ENCODE measurements at regions not wholly inside any gene's neighbourhood (a gene's known extent, or its start where the extent isn't known, plus 50 kb on each side); places are given as distances from the start of the nearest gene placed in this dataset.
"Not testable (repeated sequence)": the region's sequence is repeated elsewhere in the genome, so short reads cannot be mapped to it uniquely, and the experiment has no call there.

DNA sequence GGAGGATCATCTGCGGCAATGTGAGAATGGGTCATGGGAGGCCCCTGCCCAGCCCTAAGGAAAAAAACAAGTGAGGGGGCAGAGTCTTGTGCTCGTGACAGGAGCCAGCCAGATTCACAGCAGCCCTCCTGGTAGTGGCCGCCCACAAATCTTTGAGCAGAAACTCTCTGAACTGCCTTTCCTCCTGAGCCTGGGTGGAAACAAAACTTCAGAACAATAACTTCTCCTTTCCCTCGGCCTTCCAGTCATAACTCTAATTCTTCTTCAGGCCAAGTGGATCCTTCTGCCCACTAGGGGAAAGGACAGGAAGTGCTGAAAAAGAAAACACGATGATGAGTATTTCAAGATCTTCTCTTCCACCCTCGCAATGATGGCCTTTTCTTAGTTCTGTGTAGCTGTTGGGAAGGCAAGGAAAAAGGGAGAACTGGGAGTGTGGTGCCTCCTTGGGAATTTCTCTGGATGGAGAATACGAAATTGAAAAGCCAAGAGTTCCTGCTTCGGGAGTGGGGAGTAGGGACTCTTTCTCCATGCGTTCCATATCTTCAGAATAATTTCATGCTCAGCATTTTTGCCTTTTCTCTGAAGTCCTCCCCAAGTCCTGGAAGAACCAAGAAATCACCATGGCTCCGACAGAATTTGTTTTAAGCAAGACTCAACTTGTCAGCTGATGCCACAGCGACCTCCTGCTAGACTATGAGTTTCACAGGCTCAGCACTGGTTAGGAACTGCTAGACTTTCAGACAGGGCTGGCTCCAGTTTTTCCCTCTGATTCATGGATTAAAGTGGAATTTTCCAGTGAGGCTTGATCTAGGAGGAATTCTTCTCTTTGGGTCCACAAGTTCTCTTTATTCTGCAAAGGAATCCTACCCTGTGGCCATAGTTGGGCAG, 188.9 kb downstream of the CAND1 start:
- DNase-seq: no peak

GRCh38 chr12:67459173-67459572, 189.4 kb upstream of the DYRK2 start:
- no peak for DNase-seq

- DNase-seq: no peak
These were observed 189.0 kb upstream of the DYRK2 start for GRCh38 chr12:67459578-67459977.

- no peak for DNase-seq
These were observed 188.2 kb upstream of the DYRK2 start for GRCh38 chr12:67460388-67460787.

- no peak for DNase-seq
These were observed 179.8 kb upstream of the DYRK2 start for GRCh38 chr12:67468549-67469245.

- no peak for DNase-seq
These were observed 178.9 kb upstream of the DYRK2 start for GRCh38 chr12:67469666-67470065.

GRCh38 chr12:67471810-67472209, 176.7 kb upstream of the DYRK2 start:
- DNase-seq: no peak

DNA sequence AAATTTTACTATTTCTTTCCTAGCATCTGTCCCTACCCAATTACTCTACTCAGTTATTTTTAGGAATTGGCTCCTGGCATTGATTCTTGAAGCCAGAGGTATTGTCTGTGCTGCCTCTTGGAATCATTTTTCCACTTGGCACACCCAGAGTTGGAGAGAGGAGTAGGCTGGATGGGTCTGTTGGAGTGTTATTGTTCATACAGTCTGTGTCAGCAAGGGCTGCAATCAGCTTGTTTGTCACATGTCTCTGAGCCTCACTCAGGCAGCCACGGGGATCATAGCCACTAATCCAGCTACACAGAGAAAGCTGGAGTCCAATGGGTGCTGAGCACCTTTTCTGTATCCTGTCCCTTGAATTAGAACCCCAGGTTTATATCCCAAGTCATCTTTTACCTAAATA, 176.0 kb upstream of the DYRK2 start:
- no peak for DNase-seq

DNA sequence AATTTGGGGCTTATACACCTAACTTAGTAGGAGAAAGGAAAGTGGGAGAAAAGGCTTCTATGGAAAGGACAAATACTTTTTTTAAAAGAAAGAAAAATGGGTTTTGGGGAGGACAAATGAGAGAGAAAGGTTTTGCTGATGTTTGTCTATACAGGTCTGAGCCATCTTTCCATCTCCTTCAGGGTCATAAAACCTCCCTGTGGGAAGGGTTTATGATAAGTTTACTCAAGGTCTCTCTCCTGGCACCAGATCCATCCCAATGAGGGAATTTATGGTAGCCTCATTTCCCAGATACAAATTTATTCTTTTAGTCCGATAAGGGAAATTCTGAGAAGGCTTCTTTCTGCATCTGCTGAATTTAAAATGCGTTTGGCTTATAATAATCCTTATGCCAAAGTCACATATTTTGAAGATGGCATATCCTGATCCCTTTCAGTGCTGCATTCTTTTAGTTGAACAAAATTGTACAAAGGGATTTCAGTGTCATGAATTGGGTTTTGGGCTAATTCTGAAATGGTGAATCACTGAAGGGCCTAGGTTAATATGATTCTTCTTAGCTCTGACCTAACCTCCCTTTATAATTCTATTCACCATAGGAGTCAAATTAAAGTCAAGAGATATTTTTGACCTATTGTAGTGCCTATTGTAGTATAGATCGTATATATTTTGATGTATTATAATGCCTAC, 173.5 kb upstream of the DYRK2 start:
- DNase-seq: no peak

DNA sequence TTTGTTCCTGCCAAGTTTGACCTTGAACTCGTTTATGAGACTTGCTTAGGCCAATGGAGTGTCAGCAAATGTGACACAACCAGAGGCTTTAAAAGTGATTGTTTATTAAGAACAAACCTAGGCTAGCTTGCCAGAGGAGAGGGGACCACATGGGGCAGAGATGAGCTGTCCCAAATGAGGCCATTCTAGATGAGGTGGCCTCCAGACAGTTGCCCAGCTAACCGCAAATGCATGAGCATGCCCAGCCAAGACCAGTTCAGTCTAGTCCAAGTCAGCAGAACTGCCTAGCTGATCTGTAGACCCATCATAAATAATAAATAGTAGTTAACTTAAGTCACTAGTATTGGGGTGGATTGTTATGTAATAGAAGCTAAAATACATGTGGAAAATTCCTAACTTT, 172.8 kb upstream of the DYRK2 start:
- DNase-seq: no peak

DNA sequence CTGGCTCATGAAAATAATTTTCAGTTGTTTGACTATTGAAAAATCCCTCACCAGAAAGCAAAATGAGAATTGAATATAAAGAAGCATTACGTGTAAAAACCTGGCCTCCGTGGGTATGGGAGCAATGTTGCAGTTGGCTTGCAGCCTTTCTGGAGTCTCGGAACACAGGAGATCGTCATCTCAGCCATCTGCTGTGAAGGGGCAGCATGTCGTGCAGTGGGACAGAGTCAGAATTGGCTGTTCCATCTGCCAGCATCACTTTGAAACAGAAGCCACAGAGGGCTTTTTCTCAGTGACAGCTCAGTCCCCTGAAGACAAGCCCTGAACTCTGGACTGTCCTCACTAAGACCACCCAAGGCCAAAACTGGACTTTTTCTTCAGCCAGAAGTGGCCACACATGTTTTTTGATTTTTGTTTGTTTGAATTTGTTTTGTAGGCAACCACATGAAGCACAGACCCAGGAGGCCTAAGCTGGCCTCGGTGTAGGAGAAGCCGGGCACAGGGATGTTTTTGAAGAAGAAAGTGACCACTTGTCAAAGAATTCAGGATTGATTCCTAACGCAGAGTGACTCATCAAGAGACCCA, 170.8 kb upstream of the DYRK2 start:
- DNase-seq: no peak

DNA sequence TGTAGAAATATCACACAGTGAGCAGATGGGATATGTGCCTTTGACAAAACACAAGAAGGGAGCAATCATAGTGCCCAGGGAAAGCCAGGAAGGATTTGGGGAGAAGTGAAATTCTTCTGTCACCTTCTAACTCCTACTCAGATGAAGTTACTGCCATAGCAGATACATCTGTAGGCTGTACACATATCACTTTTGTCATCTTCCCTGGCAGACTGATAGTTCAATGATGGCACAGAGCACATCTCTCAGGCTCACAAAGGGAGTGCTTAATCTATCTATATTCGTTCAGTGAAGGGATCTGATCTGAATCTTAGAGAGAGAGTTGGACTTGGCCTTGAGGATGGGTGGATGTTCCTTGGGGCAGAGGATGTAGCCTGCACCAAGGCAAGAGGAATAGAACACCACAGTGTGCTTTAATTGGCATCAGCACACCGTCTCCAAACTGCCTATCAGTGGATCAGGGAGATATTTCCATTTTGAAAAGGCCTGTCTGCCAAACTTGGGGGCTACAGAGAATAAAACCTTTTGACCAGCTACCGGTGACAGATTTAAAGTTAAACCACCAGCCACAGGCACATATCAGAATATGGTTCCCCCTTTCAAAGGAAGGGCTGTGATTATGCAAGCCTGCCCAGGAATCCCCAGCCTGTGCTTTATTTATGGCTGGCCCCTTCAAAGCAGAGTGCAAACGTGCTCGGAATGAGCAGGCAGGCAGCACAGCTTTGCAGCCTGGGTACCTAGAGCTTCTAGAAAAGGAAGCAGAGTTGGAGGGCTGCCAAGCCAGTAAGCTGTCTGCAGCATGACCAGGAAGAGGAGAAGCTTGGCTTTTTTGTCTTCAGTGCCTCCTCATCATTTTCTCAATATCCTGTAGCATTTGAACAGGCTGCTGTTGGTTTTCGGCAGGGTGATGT, 165.5 kb upstream of the DYRK2 start:
- DNase-seq: peak; percentile 5

- no peak for DNase-seq
These were observed 164.5 kb upstream of the DYRK2 start for GRCh38 chr12:67483871-67484554.

DNA sequence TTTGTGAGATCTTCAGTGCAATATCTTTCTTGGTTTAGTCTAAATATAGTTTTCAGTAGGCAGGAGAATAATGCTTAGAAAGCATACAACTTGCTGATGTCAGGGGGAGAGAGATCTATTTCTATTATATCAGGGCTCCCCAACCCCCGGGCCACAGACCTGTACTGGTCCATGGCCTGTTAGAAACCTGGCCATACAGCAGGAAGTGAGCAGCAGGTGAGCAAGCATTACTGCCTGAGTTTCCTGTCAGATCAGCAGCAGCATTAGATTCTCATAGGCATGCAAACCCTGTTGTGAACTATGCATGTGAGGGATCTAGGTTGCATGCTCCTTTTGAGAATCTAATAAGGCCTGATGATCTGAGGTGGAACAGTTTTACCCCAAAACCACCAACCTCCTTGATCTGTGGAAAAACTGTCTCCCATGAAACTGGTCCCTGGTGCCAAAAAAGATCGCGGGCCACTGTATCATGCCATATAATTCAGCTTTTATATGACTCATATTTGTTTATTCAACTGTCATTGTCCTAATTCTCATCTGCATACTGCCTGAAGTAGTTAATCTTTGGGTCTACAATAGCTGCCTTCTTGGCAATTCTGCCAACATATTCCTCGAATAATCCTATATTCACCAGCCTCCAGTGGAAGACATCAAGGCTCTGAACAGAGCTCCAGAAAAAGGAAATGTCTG, 163.6 kb upstream of the DYRK2 start:
- DNase-seq: no peak

DNA sequence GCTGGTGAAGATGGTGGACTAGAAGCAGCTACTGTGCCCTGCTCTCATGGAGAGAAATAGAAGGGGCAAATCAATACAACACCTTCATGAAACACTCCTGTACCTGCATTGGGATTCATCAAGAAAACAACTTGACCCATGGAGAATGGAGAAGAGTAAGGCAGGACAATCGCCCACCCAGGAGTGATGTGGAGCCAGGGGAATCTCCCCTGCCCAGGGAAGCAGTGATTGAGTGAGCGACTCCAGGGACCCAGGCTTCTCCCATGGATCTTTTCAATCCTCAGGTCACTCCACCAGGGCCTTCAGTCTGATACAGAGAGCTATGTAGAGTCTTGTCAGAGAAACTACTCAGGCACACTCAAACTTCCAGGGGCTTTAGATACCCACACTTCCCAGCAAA, 161.9 kb upstream of the DYRK2 start:
- no peak for DNase-seq

DNA sequence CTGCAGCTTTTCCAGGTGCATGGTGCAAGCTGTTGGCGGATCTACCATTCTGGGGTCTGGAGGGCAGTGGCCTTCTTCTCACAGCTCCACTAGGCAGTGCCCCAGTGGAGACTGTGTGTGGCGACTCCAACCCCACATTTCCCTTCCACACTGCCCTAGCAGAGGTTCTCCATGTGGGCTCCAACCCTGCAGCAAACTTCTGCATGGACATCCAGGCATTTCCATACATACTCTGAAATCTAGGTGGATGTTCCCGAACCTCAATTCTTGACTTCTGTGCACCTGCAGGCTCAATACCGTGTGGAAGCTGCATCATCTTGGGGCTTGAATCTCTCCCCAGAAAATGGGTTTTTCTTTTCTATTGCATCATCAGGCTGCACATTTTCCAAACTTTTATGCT, 160.2 kb upstream of the DYRK2 start:
- DNase-seq: not testable (repeated sequence)

- no peak for DNase-seq
These were observed 159.5 kb upstream of the DYRK2 start for GRCh38 chr12:67489007-67489406.

- no peak for DNase-seq
These were observed 152.0 kb upstream of the DYRK2 start for GRCh38 chr12:67496581-67496980.

DNA sequence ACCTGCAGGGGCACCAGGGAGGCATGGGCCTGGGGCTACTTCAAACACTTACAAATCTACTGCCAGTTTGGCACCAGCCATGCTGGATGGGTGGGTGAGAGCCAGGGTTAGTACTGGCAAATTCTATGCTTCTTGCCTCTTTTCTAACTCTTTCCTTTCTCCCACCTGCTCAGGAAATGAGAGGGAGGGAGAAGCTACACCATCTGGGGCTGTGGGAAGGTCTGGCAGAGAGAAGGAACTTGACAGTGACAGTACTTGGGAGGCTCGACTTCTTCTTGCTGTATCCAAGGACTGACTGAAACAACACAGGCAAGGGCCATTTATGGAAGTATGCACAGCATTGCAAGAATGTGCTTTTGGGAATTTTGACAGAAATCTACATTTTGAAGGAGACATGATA, 149.6 kb upstream of the DYRK2 start:
- no peak for DNase-seq

DNA sequence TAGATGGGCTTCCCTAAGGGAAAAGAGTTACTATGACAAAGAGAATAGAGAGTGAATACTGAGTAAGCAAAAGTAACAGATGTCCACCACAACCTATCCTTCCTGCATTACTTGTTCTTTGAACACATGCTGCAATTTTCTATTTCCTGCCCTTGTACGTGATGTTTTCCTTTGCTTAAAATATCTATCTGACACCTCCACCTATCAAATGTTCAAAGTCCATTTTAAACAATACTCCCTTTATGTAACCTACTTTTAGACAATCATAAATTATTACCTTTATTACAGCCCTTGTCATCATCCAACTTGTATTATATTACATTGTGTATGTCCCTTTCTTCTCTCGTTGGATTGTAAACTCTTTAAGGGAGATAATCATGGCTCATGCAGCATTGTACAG, 147.2 kb upstream of the DYRK2 start:
- DNase-seq: no peak

GRCh38 chr12:67504026-67504425, 144.5 kb upstream of the DYRK2 start:
- no peak for DNase-seq
